ENCODE measurements at regions not wholly inside any gene's neighbourhood (a gene's known extent, or its start where the extent isn't known, plus 50 kb on each side); places are given as distances from the start of the nearest gene placed in this dataset.

- Histone ChIP-seq H3K27ac (ENCODE audit: low read depth in 1 of 2, low read length in 2 of 2) (no peak overlapping the region), H3K4me1 (ENCODE audit: insufficient read depth, low read length) (no peaks in the 10 kb centered on the region), H3K9me3 (ENCODE audit: control insufficient read depth in 1 of 2, insufficient read depth in 1 of 2, low read length in 2 of 2) (no peaks in the 10 kb centered on the region), H3K36me3 (ENCODE audit: insufficient read depth, low read length) (no peaks in the 10 kb centered on the region), H3K4me3 (ENCODE audit: low read length) (no peak overlapping the region), H3K27me3 (ENCODE audit: control insufficient read depth in 1 of 2, insufficient read depth in 2 of 2, low read length in 2 of 2) (no peaks in the 10 kb centered on the region)
- CTCF ChIA-PET: no interaction called here
- TF ChIP-seq CTCF (IDR thresholded peaks at IDR 0.05): no peak
- H3K27me3 Mint-ChIP-seq: no peaks in the 10 kb centered on the region
- ATAC-seq (ENCODE audit: poor library complexity): no peak
- intact Hi-C loops (cut with DNase I, micrococcal nuclease): no loop called here
- no peak overlapping the region for H3K27ac Mint-ChIP-seq
- H3K4me1 Mint-ChIP-seq (ENCODE audit: low read depth): no peaks in the 10 kb centered on the region
- no peak overlapping the region for H3K4me3 Mint-ChIP-seq
- DNase-seq: peak in 2 of 14 experiments; percentile 15 to 33
- H3K36me3 Mint-ChIP-seq (ENCODE audit: low read depth): no peaks in the 10 kb centered on the region
- POLR2A ChIA-PET: interaction anchor here (1.1 kb wide), 1 partner anchor 24 kb away, joined by 3 read pairs; no protein-coding TSS in a partner anchor
- H3K9me3 Mint-ChIP-seq: no peaks in the 10 kb centered on the region
These were observed 558.7 kb upstream of the KCNMB2 start for GRCh38 chr3:177977381-177978158.

- H3K27ac Mint-ChIP-seq: no peak overlapping the region
- no peaks in the 10 kb centered on the region for H3K36me3 ChIP-seq (ENCODE audit: insufficient read depth, low read length)
- H3K36me3 Mint-ChIP-seq (ENCODE audit: low read depth): no peaks in the 10 kb centered on the region
- no peak for TF ChIP-seq CTCF (IDR thresholded peaks at IDR 0.05)
- no peaks in the 10 kb centered on the region for H3K4me1 ChIP-seq (ENCODE audit: insufficient read depth, low read length)
- POLR2A ChIA-PET: interaction anchor here (1.1 kb wide), 1 partner anchor 22 kb away, joined by 3 read pairs; no protein-coding TSS in a partner anchor
- no peaks in the 10 kb centered on the region for H3K27me3 Mint-ChIP-seq
- no peaks in the 10 kb centered on the region for H3K9me3 Mint-ChIP-seq
- no peaks in the 10 kb centered on the region for H3K9me3 ChIP-seq (ENCODE audit: control insufficient read depth in 1 of 2, insufficient read depth in 1 of 2, low read length in 2 of 2)
- H3K4me3 Mint-ChIP-seq: no peak overlapping the region
- DNase-seq: no peak
- no peaks in the 10 kb centered on the region for H3K4me1 Mint-ChIP-seq (ENCODE audit: low read depth)
- ATAC-seq (ENCODE audit: poor library complexity): no peak
- no peak overlapping the region for H3K27ac ChIP-seq (ENCODE audit: low read depth in 1 of 2, low read length in 2 of 2)
- no peak overlapping the region for H3K4me3 ChIP-seq (ENCODE audit: low read length)
- intact Hi-C loops (cut with DNase I, micrococcal nuclease): no loop called here
- no peaks in the 10 kb centered on the region for H3K27me3 ChIP-seq (ENCODE audit: control insufficient read depth in 1 of 2, insufficient read depth in 2 of 2, low read length in 2 of 2)
- CTCF ChIA-PET: no interaction called here
These were observed 557.3 kb upstream of the KCNMB2 start for GRCh38 chr3:177978946-177979345.

GRCh38 chr3:177979703-177980102, 556.5 kb upstream of the KCNMB2 start:
- POLR2A ChIA-PET: no interaction called here
- no peaks in the 10 kb centered on the region for H3K9me3 ChIP-seq (ENCODE audit: control insufficient read depth in 1 of 2, insufficient read depth in 1 of 2, low read length in 2 of 2)

More at GRCh38 chr3:177979703-177980102, 556.5 kb upstream of the KCNMB2 start:
- H3K4me3 Mint-ChIP-seq: no peak overlapping the region
- CTCF ChIA-PET: no interaction called here
- no peak for TF ChIP-seq CTCF (IDR thresholded peaks at IDR 0.05)
- no peaks in the 10 kb centered on the region for H3K36me3 Mint-ChIP-seq (ENCODE audit: low read depth)
- Histone ChIP-seq H3K4me3 (ENCODE audit: low read length) (no peak overlapping the region), H3K27ac (ENCODE audit: low read depth in 1 of 2, low read length in 2 of 2) (no peak overlapping the region), H3K27me3 (ENCODE audit: control insufficient read depth in 1 of 2, insufficient read depth in 2 of 2, low read length in 2 of 2) (no peaks in the 10 kb centered on the region), H3K36me3 (ENCODE audit: insufficient read depth, low read length) (no peaks in the 10 kb centered on the region), H3K4me1 (ENCODE audit: insufficient read depth, low read length) (no peaks in the 10 kb centered on the region)
- H3K27me3 Mint-ChIP-seq: no peaks in the 10 kb centered on the region
- intact Hi-C loops (cut with DNase I, micrococcal nuclease): no loop called here
- no peaks in the 10 kb centered on the region for H3K9me3 Mint-ChIP-seq
- no peaks in the 10 kb centered on the region for H3K4me1 Mint-ChIP-seq (ENCODE audit: low read depth)
- no peak for ATAC-seq (ENCODE audit: poor library complexity)
- DNase-seq: no peak
- no peak overlapping the region for H3K27ac Mint-ChIP-seq
